ENCODE measurements at regions not wholly inside any gene's neighbourhood (a gene's known extent, or its start where the extent isn't known, plus 50 kb on each side); places are given as distances from the start of the nearest gene placed in this dataset.

DNA sequence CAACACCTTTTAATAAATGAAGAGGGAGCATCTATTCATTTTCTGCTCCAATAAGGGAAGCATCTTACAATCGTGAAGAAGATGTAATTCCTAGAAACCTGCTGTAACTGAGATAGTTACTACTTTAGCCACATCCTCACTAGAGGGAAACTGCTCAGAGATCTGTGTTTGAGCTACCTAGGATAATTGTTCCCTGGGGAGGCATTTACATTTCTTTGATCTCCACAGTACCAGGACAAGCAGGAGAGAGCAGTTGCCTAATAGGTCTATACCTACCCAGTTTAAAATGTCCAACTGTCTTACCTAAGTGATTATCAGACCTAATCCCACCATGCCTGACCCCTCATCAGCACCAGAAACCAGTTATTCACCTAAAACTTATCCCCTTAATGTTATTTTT lies 196.9 kb downstream of the TUSC1 start:
- H3K36me3 ChIP-seq (ENCODE audit: low read depth, missing control alignments), result no peaks in the 10 kb centered on the region
- DNase-seq, result no peak
- intact Hi-C loops (cut with DNase I; ENCODE audit: low total_unique reads), result no loop called here
- TF ChIP-seq, protein P1, sequence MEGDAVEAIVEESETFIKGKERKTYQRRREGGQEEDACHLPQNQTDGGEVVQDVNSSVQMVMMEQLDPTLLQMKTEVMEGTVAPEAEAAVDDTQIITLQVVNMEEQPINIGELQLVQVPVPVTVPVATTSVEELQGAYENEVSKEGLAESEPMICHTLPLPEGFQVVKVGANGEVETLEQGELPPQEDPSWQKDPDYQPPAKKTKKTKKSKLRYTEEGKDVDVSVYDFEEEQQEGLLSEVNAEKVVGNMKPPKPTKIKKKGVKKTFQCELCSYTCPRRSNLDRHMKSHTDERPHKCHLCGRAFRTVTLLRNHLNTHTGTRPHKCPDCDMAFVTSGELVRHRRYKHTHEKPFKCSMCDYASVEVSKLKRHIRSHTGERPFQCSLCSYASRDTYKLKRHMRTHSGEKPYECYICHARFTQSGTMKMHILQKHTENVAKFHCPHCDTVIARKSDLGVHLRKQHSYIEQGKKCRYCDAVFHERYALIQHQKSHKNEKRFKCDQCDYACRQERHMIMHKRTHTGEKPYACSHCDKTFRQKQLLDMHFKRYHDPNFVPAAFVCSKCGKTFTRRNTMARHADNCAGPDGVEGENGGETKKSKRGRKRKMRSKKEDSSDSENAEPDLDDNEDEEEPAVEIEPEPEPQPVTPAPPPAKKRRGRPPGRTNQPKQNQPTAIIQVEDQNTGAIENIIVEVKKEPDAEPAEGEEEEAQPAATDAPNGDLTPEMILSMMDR (IDR thresholded peaks at IDR 0.05), result no peak
- no peak for TF ChIP-seq POLR2A (IDR thresholded peaks at IDR 0.05)
- no peak overlapping the region for H3K4me3 ChIP-seq
- H3K27me3 ChIP-seq, result no peaks in the 10 kb centered on the region
- no peaks in the 10 kb centered on the region for H3K4me1 ChIP-seq
- H3K27ac ChIP-seq, result no peak overlapping the region
- H3K9me3 ChIP-seq, result no peaks in the 10 kb centered on the region
- 46 to 60% methylated on average over 1 of the region's 1 CpG for WGBS, 2 donors

DNA sequence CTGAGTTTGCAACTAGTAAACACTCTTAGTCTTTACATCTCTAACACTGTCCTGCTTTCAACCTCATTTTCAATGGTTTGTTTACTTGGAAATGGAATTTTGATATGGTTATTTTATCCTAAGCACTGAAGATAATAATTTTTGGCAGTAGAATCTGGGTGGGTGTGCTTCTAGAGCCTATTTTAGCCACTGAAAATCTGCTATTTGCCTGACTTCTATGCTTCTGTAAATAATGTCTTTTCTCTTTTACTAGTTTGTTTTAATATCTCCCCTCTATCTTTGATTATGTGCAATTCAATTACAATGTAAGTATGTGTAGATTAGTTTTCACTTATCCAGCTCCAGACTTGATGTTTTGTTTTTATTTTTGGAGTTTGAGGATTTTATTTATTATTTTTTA lies 197.5 kb downstream of the TUSC1 start:
- Histone ChIP-seq H3K9me3 (no peaks in the 10 kb centered on the region), H3K4me3 (no peak overlapping the region), H3K36me3 (ENCODE audit: low read depth, missing control alignments) (no peaks in the 10 kb centered on the region), H3K27me3 (no peaks in the 10 kb centered on the region), H3K4me1 (no peaks in the 10 kb centered on the region), H3K27ac (no peak overlapping the region)
- intact Hi-C loops (cut with DNase I; ENCODE audit: low total_unique reads), result no loop called here
- no peak for TF ChIP-seq POLR2A (IDR thresholded peaks at IDR 0.05)
- TF ChIP-seq, protein P1 (IDR thresholded peaks at IDR 0.05), result no peak
- no peak for DNase-seq

DNA sequence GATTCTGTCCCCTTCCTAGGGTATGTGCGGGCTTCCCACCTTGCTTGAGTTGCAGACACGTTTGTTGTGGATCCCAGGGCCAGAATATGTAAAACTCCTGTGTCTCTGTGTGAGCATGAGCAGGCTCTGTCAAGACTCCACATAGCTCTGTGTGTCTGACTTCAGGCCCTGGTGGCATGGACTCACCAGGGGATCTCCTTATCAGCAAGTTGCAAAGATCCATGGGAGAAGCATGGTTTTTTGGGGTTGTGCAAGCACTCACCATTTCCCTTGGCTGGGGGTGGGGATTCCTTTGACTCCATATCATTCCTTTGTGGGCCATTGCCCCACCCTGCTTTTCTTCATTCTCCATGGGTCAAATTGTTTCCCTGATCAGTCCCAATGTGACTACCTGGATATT lies 205.6 kb downstream of the TUSC1 start:
- intact Hi-C loops (cut with DNase I; ENCODE audit: low total_unique reads), result no loop called here
- Histone ChIP-seq H3K36me3 (ENCODE audit: low read depth, missing control alignments) (no peaks in the 10 kb centered on the region), H3K27me3 (no peaks in the 10 kb centered on the region), H3K4me3 (no peak overlapping the region), H3K4me1 (no peaks in the 10 kb centered on the region), H3K27ac (no peak overlapping the region), H3K9me3 (no peaks in the 10 kb centered on the region)
- 71 to 89% methylated on average over 2 of the region's 2 CpGs for WGBS, 2 donors
- no peak for DNase-seq
- TF ChIP-seq, protein P1 (IDR thresholded peaks at IDR 0.05), result no peak
- TF ChIP-seq POLR2A (IDR thresholded peaks at IDR 0.05), result no peak

DNA sequence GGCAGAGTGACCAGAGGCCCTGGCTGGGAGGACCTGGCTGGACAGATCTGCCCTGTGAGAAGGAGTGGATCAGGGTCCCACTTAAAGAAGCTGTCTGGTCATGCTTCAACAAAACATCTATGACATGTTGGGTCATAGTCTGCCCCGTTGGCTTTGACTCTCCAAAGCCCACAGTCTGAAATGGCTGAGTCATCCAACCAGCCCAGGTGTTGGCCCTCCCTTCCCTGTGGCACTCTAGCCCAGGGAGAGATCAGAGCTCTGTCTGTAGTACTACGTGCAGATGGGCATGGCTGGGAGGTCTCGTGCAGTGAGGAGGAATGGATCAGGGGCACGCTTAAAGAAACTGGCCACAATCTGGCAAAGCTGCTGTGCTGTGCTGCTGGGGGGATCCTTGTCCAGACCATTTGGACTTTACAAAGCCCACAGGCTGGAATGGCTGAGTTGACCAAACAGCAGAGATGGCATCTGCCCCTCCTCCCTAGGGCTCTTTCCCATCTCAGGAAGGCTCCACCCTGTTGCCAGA lies 206.1 kb downstream of the TUSC1 start:
- WGBS, 2 donors, result 88% methylated on average over 4 of the region's 4 CpGs; no CpG with 5 or more reads in 1 of the 2 donors
- intact Hi-C loops (cut with DNase I; ENCODE audit: low total_unique reads), result no loop called here
- DNase-seq, result no peak
- TF ChIP-seq POLR2A (IDR thresholded peaks at IDR 0.05), result no peak
- TF ChIP-seq, protein P1 (IDR thresholded peaks at IDR 0.05), result no peak
- no peak overlapping the region for H3K4me3 ChIP-seq
- no peaks in the 10 kb centered on the region for H3K36me3 ChIP-seq (ENCODE audit: low read depth, missing control alignments)
- no peak overlapping the region for H3K27ac ChIP-seq
- H3K9me3 ChIP-seq, result no peaks in the 10 kb centered on the region
- H3K4me1 ChIP-seq, result no peaks in the 10 kb centered on the region
- H3K27me3 ChIP-seq, result no peaks in the 10 kb centered on the region

DNA sequence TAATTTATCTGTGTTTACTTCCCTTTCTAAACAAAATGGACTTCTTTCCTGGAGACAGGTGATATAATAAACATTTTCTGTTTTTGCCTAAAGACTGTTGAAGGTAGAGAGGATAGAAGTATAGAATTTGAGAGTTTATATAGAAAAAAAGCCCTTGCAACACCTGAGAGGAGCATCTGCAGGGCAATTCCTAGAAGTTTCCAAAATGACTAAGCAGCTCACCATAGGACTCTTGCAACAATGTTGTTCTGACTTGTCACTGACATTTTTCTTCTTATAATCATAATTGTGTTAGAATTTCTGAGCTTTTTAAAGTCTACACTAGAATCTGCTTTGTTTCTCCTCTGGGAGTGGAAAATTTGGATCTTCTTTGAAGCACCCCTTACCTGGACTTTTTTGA lies 216.8 kb downstream of the TUSC1 start:
- H3K27me3 ChIP-seq, result no peaks in the 10 kb centered on the region
- no peaks in the 10 kb centered on the region for H3K4me1 ChIP-seq
- no peak for TF ChIP-seq POLR2A (IDR thresholded peaks at IDR 0.05)
- TF ChIP-seq, protein P1 (IDR thresholded peaks at IDR 0.05), result no peak
- no peaks in the 10 kb centered on the region for H3K36me3 ChIP-seq (ENCODE audit: low read depth, missing control alignments)
- no peak overlapping the region for H3K4me3 ChIP-seq
- intact Hi-C loops (cut with DNase I; ENCODE audit: low total_unique reads), result no loop called here
- no peak overlapping the region for H3K27ac ChIP-seq
- DNase-seq, result no peak
- H3K9me3 ChIP-seq, result no peaks in the 10 kb centered on the region
